ENCODE measurements at regions not wholly inside any gene's neighbourhood (a gene's known extent, or its start where the extent isn't known, plus 50 kb on each side); places are given as distances from the start of the nearest gene placed in this dataset.

GRCh38 chr12:33892425-33892824, 129.9 kb upstream of the ALG10 start:
- TF ChIP-seq CTCF (IDR thresholded peaks at IDR 0.05; ENCODE audit: low read length) (no peak), EZH2phosphoT487 (IDR thresholded peaks at IDR 0.05; ENCODE audit: low read length) (no peak)
